Stimulated activated CD4-positive, alpha-beta T cell treated with anti-CD3 and anti-CD28 coated beads, Interleukin-1b, Interleukin-23, amount 100 ng/mL, for 24 hours (primary cell): ENCODE measurements at regions not wholly inside any gene's neighbourhood (a gene's known extent, or its start where the extent isn't known, plus 50 kb on each side); places are given as distances from the start of the nearest gene placed in this dataset.

Experiments
- DNase-seq, 4 experiments: peaks; one replicate each; pipeline ENCODE4 v3.0.0-alpha.2; 2020; ENCODE audit warnings: low read depth in 4 of 4, low spot score in 1 of 4

GRCh38 chr2:190783513-190784263 lies 96.9 kb upstream of the GLS start:
- no peak for DNase-seq

GRCh38 chr2:190785334-190785733 lies 95.3 kb upstream of the GLS start:
- no peak for DNase-seq

- DNase-seq: no peak
These were observed 94.0 kb upstream of the GLS start for GRCh38 chr2:190786404-190787166.

- DNase-seq: no peak
These were observed 92.8 kb upstream of the GLS start for GRCh38 chr2:190787743-190788235.

- no peak for DNase-seq
These were observed 91.3 kb upstream of the GLS start for GRCh38 chr2:190789074-190790004.

- peak in 2 of 4 experiments; percentile 21 to 49 for DNase-seq
These were observed 89.2 kb upstream of the GLS start for GRCh38 chr2:190791347-190791975.

- DNase-seq: no peak
These were observed 88.5 kb upstream of the GLS start for GRCh38 chr2:190791976-190792575.

GRCh38 chr2:190792956-190793888 lies 87.4 kb upstream of the GLS start:
- no peak for DNase-seq

- DNase-seq: no peak
These were observed 86.2 kb upstream of the GLS start for GRCh38 chr2:190794377-190794776.

- no peak for DNase-seq
These were observed 85.8 kb upstream of the GLS start for GRCh38 chr2:190794790-190795189.

GRCh38 chr2:190795686-190796085 lies 84.9 kb upstream of the GLS start:
- DNase-seq: no peak

GRCh38 chr2:190799999-190800398 lies 80.6 kb upstream of the GLS start:
- DNase-seq: no peak

- DNase-seq: no peak
These were observed 80.1 kb upstream of the GLS start for GRCh38 chr2:190800528-190800927.

GRCh38 chr2:190802129-190802528 lies 78.5 kb upstream of the GLS start:
- DNase-seq: no peak

- no peak for DNase-seq
These were observed 77.9 kb upstream of the GLS start for GRCh38 chr2:190802626-190803209.

GRCh38 chr2:190804182-190804795 lies 76.3 kb upstream of the GLS start:
- DNase-seq: no peak

GRCh38 chr2:190805126-190805525 lies 75.5 kb upstream of the GLS start:
- no peak for DNase-seq

GRCh38 chr2:190805843-190806242 lies 74.8 kb upstream of the GLS start:
- DNase-seq: no peak

- no peak for DNase-seq
These were observed 72.7 kb upstream of the GLS start for GRCh38 chr2:190807886-190808285.
